Tongue (tissue), 1 donor: ENCODE measurements at regions not wholly inside any gene's neighbourhood (a gene's known extent, or its start where the extent isn't known, plus 50 kb on each side); places are given as distances from the start of the nearest gene placed in this dataset.
A peak's percentile ranks its signal among the peaks of the same experiment; 100 is the strongest.
"Not testable (repeated sequence)": the region's sequence is repeated elsewhere in the genome, so short reads cannot be mapped to it uniquely, and the experiment has no call there.

Experiments
- DNase-seq: peaks from one replicate; pipeline ENCODE4 v3.0.0-alpha.2; 2015

- not testable (repeated sequence) for DNase-seq
Measured at GRCh38 chr20:22734946-22735647, 150.7 kb upstream of the FOXA2 start.

- no peak for DNase-seq
Measured at GRCh38 chr20:22740829-22741228, 156.5 kb upstream of the FOXA2 start.

GRCh38 chr20:22744341-22745193, 160.2 kb upstream of the FOXA2 start:
- no peak for DNase-seq

- no peak for DNase-seq
Measured at GRCh38 chr20:22745194-22745500, 160.8 kb upstream of the FOXA2 start.

- DNase-seq: no peak
Measured at GRCh38 chr20:22746957-22747356, 162.6 kb upstream of the FOXA2 start.

- no peak for DNase-seq
Measured at GRCh38 chr20:22752324-22752723, 168.0 kb upstream of the FOXA2 start.

- no peak for DNase-seq
Measured at GRCh38 chr20:22757424-22758183, 173.2 kb upstream of the FOXA2 start.

GRCh38 chr20:22758815-22759214, 174.4 kb upstream of the FOXA2 start:
- peak; percentile 30 for DNase-seq

GRCh38 chr20:22762576-22763256, 178.3 kb upstream of the FOXA2 start:
- DNase-seq: peak; percentile 19

- peak; percentile 19 for DNase-seq
Measured at GRCh38 chr20:22763257-22763906, 179.0 kb upstream of the FOXA2 start.

- DNase-seq: peak; percentile 19
Measured at GRCh38 chr20:22768266-22769178, 184.2 kb upstream of the FOXA2 start.

- no peak for DNase-seq
Measured at GRCh38 chr20:22770241-22770800, 185.9 kb upstream of the FOXA2 start.

GRCh38 chr20:22771706-22772105, 187.3 kb upstream of the FOXA2 start:
- no peak for DNase-seq

- no peak for DNase-seq
Measured at GRCh38 chr20:22773344-22773743, 189.0 kb upstream of the FOXA2 start.

- no peak for DNase-seq
Measured at GRCh38 chr20:22775256-22775655, 190.9 kb upstream of the FOXA2 start.

- DNase-seq: no peak
Measured at GRCh38 chr20:22775671-22776139, 191.3 kb upstream of the FOXA2 start.

- no peak for DNase-seq
Measured at GRCh38 chr20:22776369-22776768, 192.0 kb upstream of the FOXA2 start.

GRCh38 chr20:22779878-22780277, 195.5 kb upstream of the FOXA2 start:
- DNase-seq: no peak

- DNase-seq: no peak
Measured at GRCh38 chr20:22781869-22782268, 197.5 kb upstream of the FOXA2 start.

GRCh38 chr20:22789676-22790075, 205.3 kb upstream of the FOXA2 start:
- peak; percentile 76 for DNase-seq
